K562 (cell line): ENCODE measurements at regions not wholly inside any gene's neighbourhood (a gene's known extent, or its start where the extent isn't known, plus 50 kb on each side); places are given as distances from the start of the nearest gene placed in this dataset.
A peak's percentile ranks its signal among the peaks of the same experiment; 100 is the strongest.

Experiments used
- ATAC-seq: fragments of 200-7000 bp; cut with Tn5 transposase; 3 replicates; pipeline ENCODE4 v1.9.1; 2020; ENCODE audit warnings: moderate library complexity
- BruUV-seq: library from RNA; stranded (reverse); fragments of 400-500 nt; replicated peaks from 2 replicates; lab custom pipeline; 2021; lab: Mats Ljungman, UMichigan
- CTCF ChIA-PET: fragments of 300-600 bp; formaldehyde crosslinking; extraction: SDS; loops from one replicate; lab custom pipeline; 2021; ENCODE audit warnings: low intra/inter-chr PET ratio; lab: Yijun Ruan, JAX
- POLR2A ChIA-PET: fragments of 300-600, 350-650 bp; sonication (Branson Sonifier 250); formaldehyde crosslinking; extraction: SDS; loops from one replicate; lab custom pipeline; 2021; ENCODE audit warnings: antibody characterized with exemption, inconsistent platforms; lab: Yijun Ruan, JAX
- DNase-seq, 4 experiments: peaks; one replicate each; pipeline versions ENCODE4 v3.0.0 to v3.0.0-alpha.2; 2011 to 2018; ENCODE audit warnings: low spot score in 3 of 4, mixed read lengths in 3 of 4; ENCODE audit errors: extremely low read depth in 1 of 4
- FAIRE-seq: peaks from 2 replicates; lab custom pipeline; 2011; peaks lifted over from hg19 to GRCh38; lab: Jason Lieb, UNC
- H2AFZ ChIP-seq: 2 replicates; pipeline ENCODE4 v1.6.0; 2011; ENCODE audit warnings: low read depth, low read length, control low read depth, inconsistent platforms
- H3K27ac ChIP-seq: fragments of 200-600 bp; 3 replicates; pipeline ENCODE4 v1.8.0; 2011; ENCODE audit warnings: low read depth, mild to moderate bottlenecking, control low read depth, inconsistent platforms, low read length, moderate library complexity, mixed read lengths; ENCODE audit errors: extremely low read depth
- H3K27me3 ChIP-seq, 2 experiments: fragments of 300-600 bp in 1 of 2; 2 replicates in 1 of 2; 3 replicates in 1 of 2; pipeline versions ENCODE4 v1.6.0 to v1.8.0; 2011; ENCODE audit warnings: inconsistent platforms in 2 of 2, low read length in 2 of 2, mild to moderate bottlenecking in 1 of 2, mixed read lengths in 1 of 2, moderate library complexity in 1 of 2; ENCODE audit not compliant: control insufficient read depth in 2 of 2, insufficient read depth in 2 of 2
- H3K36me3 ChIP-seq: fragments of 300-600 bp; 3 replicates; pipeline ENCODE4 v1.8.0; 2011; ENCODE audit warnings: mild to moderate bottlenecking, low read length, inconsistent platforms; ENCODE audit not compliant: control insufficient read depth, insufficient read depth
- H3K4me1 ChIP-seq, 2 experiments: fragments of 200-600 bp in 1 of 2; replicated peaks in 1 of 2; 2 replicates in 1 of 2; 3 replicates in 1 of 2; pipeline versions ENCODE4 v1.5.1 to v1.8.0; 2011; ENCODE audit warnings: inconsistent platforms in 2 of 2, low read length in 2 of 2, mild to moderate bottlenecking in 1 of 2, mixed read lengths in 1 of 2, moderate library complexity in 1 of 2; ENCODE audit not compliant: control insufficient read depth in 2 of 2, insufficient read depth in 2 of 2
- H3K4me2 ChIP-seq: 2 replicates; pipeline ENCODE4 v1.6.1; 2011; ENCODE audit warnings: low read length, control low read depth, inconsistent platforms, mixed read lengths; ENCODE audit not compliant: insufficient read depth
- H3K4me3 ChIP-seq: fragments of 200-600 bp; sonication (generic), shearing (Covaris generic); 2 replicates; pipeline ENCODE4 v1.5.1; 2016; ENCODE audit warnings: control low read depth, inconsistent platforms
- H3K79me2 ChIP-seq: fragments of 200-600 bp; 3 replicates; pipeline ENCODE4 v1.8.0; 2011; ENCODE audit warnings: low read length, inconsistent platforms; ENCODE audit not compliant: control insufficient read depth, insufficient read depth
- H3K9ac ChIP-seq, 2 experiments: 2 replicates each; pipeline versions ENCODE4 v1.6.0 to v1.6.1; 2011; ENCODE audit warnings: low read depth in 2 of 2, low read length in 2 of 2, control low read depth in 1 of 2, inconsistent platforms in 1 of 2, mild to moderate bottlenecking in 1 of 2, mixed read lengths in 1 of 2; ENCODE audit not compliant: insufficient read depth in 1 of 2
- H3K9me1 ChIP-seq: one replicate; pipeline ENCODE4 v1.6.0; 2011; ENCODE audit warnings: inconsistent platforms, mild to moderate bottlenecking, low read length, moderate library complexity; ENCODE audit not compliant: control insufficient read depth, insufficient read depth
- H3K9me3 ChIP-seq: replicated peaks from 2 replicates; pipeline ENCODE4 v1.5.1; 2011; ENCODE audit warnings: low read depth, low read length, inconsistent platforms; ENCODE audit not compliant: control insufficient read depth, insufficient read depth
- H4K20me1 ChIP-seq: replicated peaks from 2 replicates; pipeline ENCODE4 v1.6.1; 2011; ENCODE audit warnings: low read length, inconsistent platforms, mixed read lengths; ENCODE audit not compliant: control insufficient read depth, insufficient read depth
- ARNT ChIP-seq, 2 experiments: fragments of 450-650 bp; IDR thresholded peaks; 2 replicates each; pipeline ENCODE4 v1.6.1; 2016; ENCODE audit warnings: mild to moderate bottlenecking in 1 of 2
- CSDE1 ChIP-seq, 2 experiments: fragments of 450-650 bp; IDR thresholded peaks; 2 replicates each; pipeline ENCODE4 v1.6.1; 2016; ENCODE audit warnings: mild to moderate bottlenecking in 1 of 2
- DIDO1 ChIP-seq: fragments of 450-650 bp; IDR thresholded peaks from 2 replicates; pipeline ENCODE4 v1.6.1; 2016; ENCODE audit warnings: low read depth, missing biosample characterization, missing genetic modification characterization
- ESRRB ChIP-seq: fragments of 250-450 bp; sonication (Bioruptor Pico); IDR thresholded peaks from 2 replicates; pipeline ENCODE4 v1.5.0; 2020; ENCODE audit warnings: mild to moderate bottlenecking, moderate library complexity, borderline replicate concordance
- FOXJ2 ChIP-seq: fragments of 200-800 bp; sonication (Bioruptor generic); IDR thresholded peaks from 2 replicates; pipeline ENCODE4 v1.6.1; 2016; ENCODE audit warnings: missing genetic modification characterization, missing compliant biosample characterization
- FOXJ3 ChIP-seq: sonication (generic); formaldehyde crosslinking; IDR thresholded peaks from 2 replicates; pipeline ENCODE4 v1.4.0; 2020; ENCODE audit warnings: mild to moderate bottlenecking, missing genetic modification reagents
- FOXM1 ChIP-seq, 2 experiments: fragments of 450-650 bp in 1 of 2; sonication (generic) in 1 of 2; formaldehyde crosslinking in 1 of 2; IDR thresholded peaks; 2 replicates each; pipeline versions ENCODE4 v1.6.1 to v1.9.0; 2017 to 2022; ENCODE audit warnings: low read depth in 2 of 2, mild to moderate bottlenecking in 2 of 2, missing genetic modification reagents in 1 of 2, moderate library complexity in 1 of 2
- MAFF ChIP-seq: IDR thresholded peaks from 2 replicates; pipeline ENCODE4 v1.6.1; 2012; ENCODE audit warnings: low read length, improper control_type of control experiment
- MAFG ChIP-seq: fragments of 450-650 bp; conservative IDR thresholded peaks from 2 replicates; pipeline ENCODE4 v1.6.1; 2016; ENCODE audit warnings: missing genetic modification characterization, missing compliant biosample characterization
- MAFK ChIP-seq: IDR thresholded peaks from 2 replicates; pipeline ENCODE4 v1.6.1; 2011; ENCODE audit warnings: low read length, improper control_type of control experiment
- MIER1 ChIP-seq: fragments of 450-650 bp; IDR thresholded peaks from 2 replicates; pipeline ENCODE4 v1.6.1; 2016; ENCODE audit warnings: antibody characterized with exemption, mild to moderate bottlenecking, low read depth
- NCOA1 ChIP-seq: fragments of 450-650 bp; IDR thresholded peaks from 2 replicates; pipeline ENCODE4 v1.6.1; 2016; ENCODE audit warnings: low read depth
- NR2C1 ChIP-seq, 2 experiments: fragments of 450-650 bp; IDR thresholded peaks; 2 replicates each; pipeline ENCODE4 v1.6.1; 2017; ENCODE audit warnings: mild to moderate bottlenecking in 2 of 2, antibody characterized with exemption in 1 of 2, inconsistent platforms in 1 of 2, missing compliant biosample characterization in 1 of 2, missing genetic modification characterization in 1 of 2
- PCBP2 ChIP-seq: fragments of 200-400 bp; formaldehyde crosslinking; IDR thresholded peaks from 2 replicates; pipeline ENCODE4 v1.6.1; 2018; ENCODE audit warnings: low read length, low read depth, mild to moderate bottlenecking, moderate library complexity; ENCODE audit not compliant: poor library complexity, severe bottlenecking
- PHB2 ChIP-seq: fragments of 450-650 bp; IDR thresholded peaks from 2 replicates; pipeline ENCODE4 v1.6.1; 2017; ENCODE audit warnings: low read depth
- RBM15 ChIP-seq: fragments of 200-400 bp; formaldehyde crosslinking; IDR thresholded peaks from 2 replicates; pipeline ENCODE4 v1.6.1; 2018; ENCODE audit warnings: mild to moderate bottlenecking, low read length, moderate library complexity; ENCODE audit not compliant: insufficient read depth
- SP1 ChIP-seq: sonication (generic); formaldehyde crosslinking; IDR thresholded peaks from 2 replicates; pipeline ENCODE4 v1.8.1; 2022; ENCODE audit warnings: mild to moderate bottlenecking, missing genetic modification reagents
- ZBTB17 ChIP-seq: fragments of 450-650 bp; formaldehyde crosslinking; IDR thresholded peaks from 2 replicates; pipeline ENCODE4 v1.4.0; 2020; ENCODE audit warnings: mild to moderate bottlenecking
- ZNF121 ChIP-seq: sonication (generic); formaldehyde crosslinking; conservative IDR thresholded peaks from 2 replicates; pipeline ENCODE4 v1.8.0; 2022; ENCODE audit warnings: missing genetic modification reagents
- ZNF134 ChIP-seq: fragments of 250-450 bp; sonication (Bioruptor Pico); conservative IDR thresholded peaks from 2 replicates; pipeline ENCODE4 v1.4.0; 2020
- ZNF143 ChIP-seq: sonication (generic); formaldehyde crosslinking; IDR thresholded peaks from 2 replicates; pipeline ENCODE4 v1.9.0; 2022; ENCODE audit warnings: mild to moderate bottlenecking, missing genetic modification reagents
- ZNF316 ChIP-seq: fragments of 450-650 bp; IDR thresholded peaks from 2 replicates; pipeline ENCODE4 v1.6.1; 2016
- ZNF589 ChIP-seq: fragments of 200-800 bp; sonication (Bioruptor generic); IDR thresholded peaks from 2 replicates; pipeline ENCODE4 v1.6.1; 2016; ENCODE audit warnings: low read depth, missing genetic modification characterization, missing compliant biosample characterization
- WGBS: fragments of 100-300 bp; shearing (Covaris generic); methylation state at CpG from one replicate; pipeline ENCODE4 v1.1.6; 2016; ENCODE audit warnings: low coverage, mixed read lengths; ENCODE audit not compliant: insufficient coverage; ENCODE audit errors: missing lambda C conversion rate; 5-methylcytosine and 5-hydroxymethylcytosine counted together
- in situ Hi-C: fragments of 300-500 bp; cut with MboI; formaldehyde crosslinking; loops from 4 replicates; pipeline ENCODE4 v1.15.0; 2018; ENCODE audit warnings: inconsistent platforms, mixed read lengths
- intact Hi-C: fragments of 100-400 bp; cut with micrococcal nuclease; formaldehyde crosslinking; loops from 2 replicates; pipeline ENCODE4 v1.14.2; 2022
- TF ChIP-seq, protein P1 (sequence below): fragments of 250-450 bp; sonication (Bioruptor Pico); IDR thresholded peaks from 2 replicates; pipeline ENCODE4 v1.5.0; 2021; ENCODE audit warnings: mild to moderate bottlenecking, borderline replicate concordance

DNA sequence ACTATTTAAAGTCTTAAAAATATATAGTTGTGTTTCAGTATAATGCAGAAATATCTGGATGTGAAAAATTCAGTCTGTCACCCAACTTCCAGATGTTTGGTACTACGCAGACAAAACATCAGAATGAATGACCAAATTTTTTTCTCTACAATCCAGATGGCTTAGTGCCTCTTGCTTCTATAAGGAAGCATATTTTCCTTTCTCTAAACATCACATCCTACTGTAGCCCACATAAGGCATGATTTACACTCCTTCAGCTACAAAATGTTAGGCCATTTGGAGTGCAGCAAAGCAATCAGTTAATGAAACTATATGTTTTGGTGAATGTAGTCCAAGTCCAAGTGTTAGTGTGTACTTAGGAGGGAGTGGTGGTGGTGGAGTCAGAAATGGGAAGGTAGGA is 162.9 kb upstream of the SIX2 start (continued):
- TF ChIP-seq CSDE1 (IDR thresholded peaks at IDR 0.05) (no peak), RBM15 (no peak), FOXJ3 (no peak), NCOA1 (no peak), ARNT (IDR thresholded peaks at IDR 0.05) (no peak), FOXM1 (IDR thresholded peaks at IDR 0.05; ENCODE audit: low read depth) (no peak), FOXM1 (CRISPR knock-in tag; IDR thresholded peaks at IDR 0.05; ENCODE audit: low read depth) (no peak), PHB2 (no peak), ZNF143 (CRISPR knock-in tag) (no peak), PCBP2 (no peak), DIDO1 (no peak), ZNF589 (no peak)

GRCh38 chr2:45171136-45171501 is 161.9 kb upstream of the SIX2 start:
- Histone ChIP-seq H3K79me2 (no peaks in the 10 kb centered on the region), H3K4me1 (no peaks in the 10 kb centered on the region; a peak in 1 of 5 replicates), H3K9ac (no peak overlapping the region), H3K9me1 (no peaks in the 10 kb centered on the region), H3K27me3 (peaks cover 2 to 20% of the 10 kb centered on the region in 2 experiments; a peak in 3 of 5 replicates), H3K4me2 (no peak overlapping the region), H4K20me1 (no peaks in the 10 kb centered on the region), H3K36me3 (no peaks in the 10 kb centered on the region), H3K27ac (no peak overlapping the region), H3K4me3 (no peak overlapping the region), H3K9me3 (no peaks in the 10 kb centered on the region), H2AFZ (no peak overlapping the region)
- ChIA-PET CTCF (no interaction called here), POLR2A (no interaction called here)
- intact Hi-C loops, result no loop called here
- DNase-seq, result no peak
- in situ Hi-C loops, result no loop called here
- peak; percentile 70 for FAIRE-seq
- 0% methylated on average over 6 of the region's 6 CpGs for WGBS
- no peak for ATAC-seq
- BruUV-seq, result no TSS peak
- TF ChIP-seq, protein P1, sequence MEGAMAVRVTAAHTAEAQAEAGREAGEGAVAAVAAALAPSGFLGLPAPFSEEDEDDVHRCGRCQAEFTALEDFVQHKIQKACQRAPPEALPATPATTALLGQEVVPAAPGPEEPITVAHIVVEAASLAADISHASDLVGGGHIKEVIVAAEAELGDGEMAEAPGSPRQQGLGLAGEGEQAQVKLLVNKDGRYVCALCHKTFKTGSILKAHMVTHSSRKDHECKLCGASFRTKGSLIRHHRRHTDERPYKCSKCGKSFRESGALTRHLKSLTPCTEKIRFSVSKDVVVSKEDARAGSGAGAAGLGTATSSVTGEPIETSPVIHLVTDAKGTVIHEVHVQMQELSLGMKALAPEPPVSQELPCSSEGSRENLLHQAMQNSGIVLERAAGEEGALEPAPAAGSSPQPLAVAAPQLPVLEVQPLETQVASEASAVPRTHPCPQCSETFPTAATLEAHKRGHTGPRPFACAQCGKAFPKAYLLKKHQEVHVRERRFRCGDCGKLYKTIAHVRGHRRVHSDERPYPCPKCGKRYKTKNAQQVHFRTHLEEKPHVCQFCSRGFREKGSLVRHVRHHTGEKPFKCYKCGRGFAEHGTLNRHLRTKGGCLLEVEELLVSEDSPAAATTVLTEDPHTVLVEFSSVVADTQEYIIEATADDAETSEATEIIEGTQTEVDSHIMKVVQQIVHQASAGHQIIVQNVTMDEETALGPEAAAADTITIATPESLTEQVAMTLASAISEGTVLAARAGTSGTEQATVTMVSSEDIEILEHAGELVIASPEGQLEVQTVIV (CRISPR knock-in tag), result no peak
- TF ChIP-seq MAFK (peak; percentile 100), ZNF316 (peak; percentile 97), ZNF121 (CRISPR knock-in tag) (no peak), MAFF (peak; percentile 100), ZBTB17 (CRISPR knock-in tag) (no peak), MIER1 (no peak), NR2C1 (IDR thresholded peaks at IDR 0.05) (no peak), NR2C1 (tag; IDR thresholded peaks at IDR 0.05) (no peak), FOXJ2 (no peak), SP1 (no peak), ESRRB (CRISPR knock-in tag) (no peak), MAFG (tag) (peak; percentile 96), ZNF134 (CRISPR knock-in tag) (no peak)
